H9 (cell line): ENCODE measurements at regions not wholly inside any gene's neighbourhood (a gene's known extent, or its start where the extent isn't known, plus 50 kb on each side); places are given as distances from the start of the nearest gene placed in this dataset.

Experiments used
- DNase-seq: peaks from one replicate; pipeline ENCODE4 v3.0.0-alpha.2; 2017
- H2AFZ ChIP-seq: one replicate; pipeline ENCODE4 v1.6.1; 2013; ENCODE audit warnings: mild to moderate bottlenecking, low read length, control low read depth, moderate library complexity
- H2AK5ac ChIP-seq: 2 replicates; pipeline ENCODE4 v1.6.1; 2013; ENCODE audit warnings: low read length, control low read depth, mixed read lengths; ENCODE audit not compliant: insufficient read length
- H2BK120ac ChIP-seq: one replicate; pipeline ENCODE4 v1.6.1; 2013; ENCODE audit warnings: low read depth, mild to moderate bottlenecking, low read length, control low read depth, inconsistent platforms; ENCODE audit not compliant: poor library complexity, severe bottlenecking
- H2BK12ac ChIP-seq: 2 replicates; pipeline ENCODE4 v1.6.1; 2013; ENCODE audit warnings: low read length, control low read depth, mixed read lengths, low read depth; ENCODE audit not compliant: insufficient read length
- H2BK15ac ChIP-seq: 2 replicates; pipeline ENCODE4 v1.6.1; 2013; ENCODE audit warnings: low read depth, low read length, control low read depth
- H2BK20ac ChIP-seq: one replicate; pipeline ENCODE4 v1.6.1; 2013; ENCODE audit warnings: low read depth, mild to moderate bottlenecking, low read length, control low read depth, inconsistent platforms; ENCODE audit not compliant: poor library complexity, severe bottlenecking
- H2BK5ac ChIP-seq: 2 replicates; pipeline ENCODE4 v1.6.1; 2013; ENCODE audit warnings: low read length, control low read depth, mixed read lengths; ENCODE audit not compliant: insufficient read length
- H3K14ac ChIP-seq: 2 replicates; pipeline ENCODE4 v1.6.1; 2013; ENCODE audit warnings: low read length, control low read depth; ENCODE audit not compliant: insufficient read depth
- H3K18ac ChIP-seq: 2 replicates; pipeline ENCODE4 v1.6.1; 2013; ENCODE audit warnings: low read depth, mild to moderate bottlenecking, mixed read lengths, low read length, control low read depth; ENCODE audit not compliant: insufficient read length
- H3K23ac ChIP-seq: 2 replicates; pipeline ENCODE4 v1.6.1; 2013; ENCODE audit warnings: low read length, control low read depth, mixed read lengths, low read depth; ENCODE audit not compliant: insufficient read length
- H3K23me2 ChIP-seq: 2 replicates; pipeline ENCODE4 v1.6.1; 2013; ENCODE audit warnings: low read depth, mild to moderate bottlenecking, mixed read lengths, low read length, control low read depth; ENCODE audit not compliant: insufficient read length, poor library complexity, severe bottlenecking
- H3K27ac ChIP-seq: 2 replicates; pipeline ENCODE4 v1.5.1; 2013; ENCODE audit warnings: low read length, control low read depth, mixed read lengths, low read depth; ENCODE audit not compliant: insufficient read length
- H3K27me3 ChIP-seq: 2 replicates; pipeline ENCODE4 v1.6.1; 2013; ENCODE audit warnings: low read length, control low read depth, inconsistent platforms; ENCODE audit not compliant: insufficient read depth
- H3K4ac ChIP-seq: 2 replicates; pipeline ENCODE4 v1.6.1; 2013; ENCODE audit warnings: low read depth, mild to moderate bottlenecking, control low read depth, inconsistent platforms, low read length, moderate library complexity
- H3K4me1 ChIP-seq: 2 replicates; pipeline ENCODE4 v1.6.1; 2013; ENCODE audit warnings: low read length, control low read depth, inconsistent platforms; ENCODE audit not compliant: insufficient read depth
- H3K4me2 ChIP-seq: 2 replicates; pipeline ENCODE4 v1.6.1; 2013; ENCODE audit warnings: low read length, control low read depth, mixed read lengths; ENCODE audit not compliant: insufficient read length, insufficient read depth
- H3K56ac ChIP-seq: 2 replicates; pipeline ENCODE4 v1.6.1; 2013; ENCODE audit warnings: low read depth, mild to moderate bottlenecking, mixed read lengths, low read length, control low read depth; ENCODE audit not compliant: insufficient read length
- H3K79me1 ChIP-seq: 2 replicates; pipeline ENCODE4 v1.6.1; 2013; ENCODE audit warnings: low read depth, mild to moderate bottlenecking, moderate library complexity, low read length, control low read depth, inconsistent platforms; ENCODE audit not compliant: insufficient read depth, poor library complexity, severe bottlenecking
- H3K79me2 ChIP-seq: 2 replicates; pipeline ENCODE4 v1.6.1; 2013; ENCODE audit warnings: low read length, control low read depth, inconsistent platforms; ENCODE audit not compliant: insufficient read depth
- H3K9ac ChIP-seq: 2 replicates; pipeline ENCODE4 v1.6.1; 2013; ENCODE audit warnings: low read length, control low read depth, mixed read lengths; ENCODE audit not compliant: insufficient read length; ENCODE audit errors: extremely low read depth
- H3K9me3 ChIP-seq: one replicate; pipeline ENCODE4 v1.6.1; 2013; ENCODE audit warnings: low read depth, low read length, inconsistent platforms; ENCODE audit not compliant: control insufficient read depth
- H3T11ph ChIP-seq: one replicate; pipeline ENCODE4 v1.6.1; 2013; ENCODE audit warnings: mild to moderate bottlenecking, low read length, control low read depth, inconsistent platforms
- H4K20me1 ChIP-seq: one replicate; pipeline ENCODE4 v1.6.1; 2013; ENCODE audit not compliant: control insufficient read depth, insufficient read length, insufficient read depth
- H4K5ac ChIP-seq: 2 replicates; pipeline ENCODE4 v1.6.1; 2013; ENCODE audit warnings: low read depth, mild to moderate bottlenecking, mixed read lengths, low read length, control low read depth; ENCODE audit not compliant: insufficient read length
- H4K8ac ChIP-seq: replicated peaks from 2 replicates; pipeline ENCODE4 v1.6.1; 2013; ENCODE audit warnings: low read length, control low read depth, mixed read lengths, low read depth; ENCODE audit not compliant: insufficient read length
- H4K91ac ChIP-seq: 2 replicates; pipeline ENCODE4 v1.6.1; 2013; ENCODE audit warnings: low read depth, mild to moderate bottlenecking, moderate library complexity, mixed read lengths, low read length, control low read depth; ENCODE audit not compliant: insufficient read length
- H3K27ac Mint-ChIP-seq, 3 experiments: 2 replicates in 2 of 3; 3 replicates in 1 of 3; pipeline ENCODE4 v1.8.0; 2020 to 2021; ENCODE audit warnings: mixed read lengths in 3 of 3, mild to moderate bottlenecking in 1 of 3, moderate library complexity in 1 of 3
- H3K27me3 Mint-ChIP-seq: 2 replicates; pipeline ENCODE4 v1.8.0; 2021; ENCODE audit warnings: low read depth, mild to moderate bottlenecking, moderate library complexity, mixed read lengths
- H3K36me3 Mint-ChIP-seq, 3 experiments: 2 replicates in 2 of 3; 3 replicates in 1 of 3; pipeline ENCODE4 v1.8.0; 2020 to 2021; ENCODE audit warnings: low read depth in 3 of 3, mixed read lengths in 3 of 3; ENCODE audit not compliant: insufficient read depth in 1 of 3
- H3K4me1 Mint-ChIP-seq, 2 experiments: 2 replicates each; pipeline ENCODE4 v1.8.0; 2020; ENCODE audit warnings: mixed read lengths in 2 of 2
- H3K4me3 Mint-ChIP-seq, 2 experiments: 2 replicates in 1 of 2; 3 replicates in 1 of 2; pipeline ENCODE4 v1.8.0; 2020 to 2021; ENCODE audit warnings: mild to moderate bottlenecking in 2 of 2, mixed read lengths in 2 of 2, moderate library complexity in 1 of 2
- H3K9me3 Mint-ChIP-seq, 2 experiments: 2 replicates in 1 of 2; 3 replicates in 1 of 2; pipeline ENCODE4 v1.8.0; 2020; ENCODE audit warnings: mild to moderate bottlenecking in 2 of 2, mixed read lengths in 2 of 2, moderate library complexity in 1 of 2
- WGBS: extraction: QIAGEN DNeasy Blood & Tissue Kit; methylation state at CpG from one replicate; pipeline ENCODE4 v1.1.7; 2013; ENCODE audit warnings: missing lambda C conversion rate, low lambda C conversion rate, mixed read lengths; ENCODE audit not compliant: insufficient read length; ENCODE audit errors: extremely low coverage; 5-methylcytosine and 5-hydroxymethylcytosine counted together
- TF ChIP-seq, protein P1 (sequence below): fragments of 200-600 bp; sonication (generic); conservative IDR thresholded peaks from 3 replicates; pipeline ENCODE4 v1.8.0; 2021; ENCODE audit warnings: antibody characterized with exemption, mild to moderate bottlenecking

DNA sequence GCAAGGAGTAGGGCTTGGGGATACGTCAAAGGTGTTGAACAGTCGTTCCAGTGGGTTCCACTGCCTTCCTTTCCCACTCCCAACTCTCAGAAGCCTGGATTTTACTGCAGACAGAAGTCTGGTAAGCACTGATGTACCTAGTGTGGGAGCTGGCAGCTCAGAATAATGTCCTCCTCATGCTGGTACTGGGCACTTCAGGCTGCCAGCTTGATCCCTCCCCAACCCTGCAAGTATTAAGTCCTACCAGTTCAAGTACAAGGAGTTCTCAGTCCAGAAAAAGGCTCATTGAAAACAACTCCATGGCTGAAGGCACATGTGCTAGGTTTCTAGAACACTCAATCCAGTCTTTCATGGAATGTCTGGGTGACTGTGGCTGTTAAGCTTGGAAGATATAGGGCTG, 304.3 kb downstream of the NUAK1 start:
- no peak for DNase-seq
- Mint-ChIP-seq H3K36me3 (no peaks in the 10 kb centered on the region), H3K27ac (no peak overlapping the region), H3K4me3 (no peak overlapping the region), H3K9me3 (no peaks in the 10 kb centered on the region), H3K4me1 (no peaks in the 10 kb centered on the region), H3K27me3 (no peaks in the 10 kb centered on the region; the same call in 1 of the 2 replicates)
- H4K91ac ChIP-seq: no peak overlapping the region
- no peak overlapping the region for H2BK120ac ChIP-seq
- no peak overlapping the region for H3K23ac ChIP-seq
- WGBS: no CpG with 5 or more reads among the region's 2 CpGs
- no peaks in the 10 kb centered on the region for H3K9me3 ChIP-seq
- H3K23me2 ChIP-seq: no peaks in the 10 kb centered on the region
- H3K4me2 ChIP-seq: no peak overlapping the region
- H4K5ac ChIP-seq: no peak overlapping the region
- no peak overlapping the region for H3K27ac ChIP-seq
- H2BK20ac ChIP-seq: no peak overlapping the region
- no peak overlapping the region for H3K9ac ChIP-seq
- no peak overlapping the region for H3K4ac ChIP-seq
- no peak overlapping the region for H2AFZ ChIP-seq
- H4K20me1 ChIP-seq: no peaks in the 10 kb centered on the region
- no peak overlapping the region for H3K56ac ChIP-seq
- H3K79me1 ChIP-seq: no peaks in the 10 kb centered on the region
- H2AK5ac ChIP-seq: no peak overlapping the region
- no peak overlapping the region for H3K18ac ChIP-seq
- no peaks in the 10 kb centered on the region for H3K4me1 ChIP-seq
- H3K79me2 ChIP-seq: no peaks in the 10 kb centered on the region
- H2BK5ac ChIP-seq: no peak overlapping the region
- H2BK15ac ChIP-seq: no peak overlapping the region
- H3K27me3 ChIP-seq: no peaks in the 10 kb centered on the region
- no peak overlapping the region for H3T11ph ChIP-seq
- H2BK12ac ChIP-seq: no peak overlapping the region
- TF ChIP-seq, protein P1, sequence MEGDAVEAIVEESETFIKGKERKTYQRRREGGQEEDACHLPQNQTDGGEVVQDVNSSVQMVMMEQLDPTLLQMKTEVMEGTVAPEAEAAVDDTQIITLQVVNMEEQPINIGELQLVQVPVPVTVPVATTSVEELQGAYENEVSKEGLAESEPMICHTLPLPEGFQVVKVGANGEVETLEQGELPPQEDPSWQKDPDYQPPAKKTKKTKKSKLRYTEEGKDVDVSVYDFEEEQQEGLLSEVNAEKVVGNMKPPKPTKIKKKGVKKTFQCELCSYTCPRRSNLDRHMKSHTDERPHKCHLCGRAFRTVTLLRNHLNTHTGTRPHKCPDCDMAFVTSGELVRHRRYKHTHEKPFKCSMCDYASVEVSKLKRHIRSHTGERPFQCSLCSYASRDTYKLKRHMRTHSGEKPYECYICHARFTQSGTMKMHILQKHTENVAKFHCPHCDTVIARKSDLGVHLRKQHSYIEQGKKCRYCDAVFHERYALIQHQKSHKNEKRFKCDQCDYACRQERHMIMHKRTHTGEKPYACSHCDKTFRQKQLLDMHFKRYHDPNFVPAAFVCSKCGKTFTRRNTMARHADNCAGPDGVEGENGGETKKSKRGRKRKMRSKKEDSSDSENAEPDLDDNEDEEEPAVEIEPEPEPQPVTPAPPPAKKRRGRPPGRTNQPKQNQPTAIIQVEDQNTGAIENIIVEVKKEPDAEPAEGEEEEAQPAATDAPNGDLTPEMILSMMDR: no peak
- no peak overlapping the region for H4K8ac ChIP-seq
- no peak overlapping the region for H3K14ac ChIP-seq
